H1 (cell line): ENCODE measurements at regions not wholly inside any gene's neighbourhood (a gene's known extent, or its start where the extent isn't known, plus 50 kb on each side); places are given as distances from the start of the nearest gene placed in this dataset.

Experiments used
- CTCF ChIA-PET: fragments of 300-600 bp; sonication (Branson Sonifier 250); formaldehyde crosslinking; loops from one replicate; lab custom pipeline; 2021; ENCODE audit not compliant: partially characterized antibody; lab: Charles Lee
- POLR2A ChIA-PET: fragments of 300-600 bp; sonication (Branson Sonifier 250); formaldehyde crosslinking; loops from one replicate; lab custom pipeline; 2021; ENCODE audit warnings: inconsistent platforms; ENCODE audit not compliant: partially characterized antibody; lab: Charles Lee
- DNase-seq, 2 experiments: peaks; one replicate each; pipeline versions ENCODE4 v3.0.0 to v3.0.0-alpha.2; 2010 to 2022; ENCODE audit warnings: low spot score in 2 of 2, low read depth in 1 of 2, mixed read lengths in 1 of 2
- FAIRE-seq: peaks from 2 replicates; lab custom pipeline; 2011; peaks lifted over from hg19 to GRCh38; lab: Jason Lieb, UNC
- H2AFZ ChIP-seq: 2 replicates; pipeline ENCODE4 v1.8.1; 2012; ENCODE audit warnings: low read length, inconsistent platforms
- H2AK5ac ChIP-seq: 2 replicates; pipeline ENCODE4 v1.6.1; 2013; ENCODE audit warnings: low read depth, low read length
- H2BK120ac ChIP-seq: replicated peaks from 2 replicates; pipeline ENCODE3; 2013; ENCODE audit warnings: low read depth, low read length, inconsistent platforms
- H2BK12ac ChIP-seq: 2 replicates; pipeline ENCODE4 v1.6.1; 2013; ENCODE audit warnings: low read depth, low read length
- H2BK15ac ChIP-seq: 2 replicates; pipeline ENCODE4 v1.6.1; 2013; ENCODE audit warnings: low read length
- H2BK20ac ChIP-seq: 2 replicates; pipeline ENCODE4 v1.6.1; 2013; ENCODE audit warnings: low read length
- H2BK5ac ChIP-seq: 2 replicates; pipeline ENCODE4 v1.6.1; 2013; ENCODE audit warnings: low read depth, low read length
- H3K14ac ChIP-seq: 2 replicates; pipeline ENCODE4 v1.6.1; 2013; ENCODE audit warnings: inconsistent platforms; ENCODE audit not compliant: insufficient read length
- H3K18ac ChIP-seq: 2 replicates; pipeline ENCODE4 v1.6.1; 2013; ENCODE audit warnings: low read length; ENCODE audit errors: extremely low read depth
- H3K23ac ChIP-seq: 2 replicates; pipeline ENCODE4 v1.6.1; 2013; ENCODE audit warnings: inconsistent platforms; ENCODE audit not compliant: insufficient read length
- H3K23me2 ChIP-seq: 2 replicates; pipeline ENCODE4 v1.6.1; 2013; ENCODE audit warnings: low read depth, low read length
- H3K27ac ChIP-seq: 2 replicates; pipeline ENCODE4 v1.6.1; 2011; ENCODE audit warnings: low read depth, low read length, inconsistent platforms
- H3K27me3 ChIP-seq, 4 experiments: replicated peaks in 1 of 4; 1 replicate in 1 of 4; 2 replicates in 3 of 4; pipeline versions ENCODE4 v1.6.1 to v1.8.1; 2011 to 2013; ENCODE audit warnings: low read length in 3 of 4, mild to moderate bottlenecking in 3 of 4, inconsistent platforms in 2 of 4, mixed read lengths in 2 of 4, moderate library complexity in 1 of 4; ENCODE audit not compliant: control insufficient read depth in 3 of 4, insufficient read depth in 3 of 4; ENCODE audit errors: extremely low read depth in 1 of 4
- H3K36me3 ChIP-seq, 4 experiments: 2 replicates each; pipeline versions ENCODE4 v1.6.1 to v1.8.1; 2011 to 2013; ENCODE audit warnings: mild to moderate bottlenecking in 4 of 4, low read length in 3 of 4, moderate library complexity in 2 of 4, control low read depth in 1 of 4, inconsistent platforms in 1 of 4; ENCODE audit not compliant: insufficient read depth in 4 of 4, control insufficient read depth in 2 of 4
- H3K4ac ChIP-seq: replicated peaks from 2 replicates; pipeline ENCODE3; 2013; ENCODE audit warnings: low read length, low read depth, mixed read lengths, inconsistent platforms; ENCODE audit not compliant: insufficient read length
- H3K4me1 ChIP-seq, 4 experiments: replicated peaks in 1 of 4; 1 replicate in 1 of 4; 2 replicates in 3 of 4; pipeline versions ENCODE4 v1.6.1 to v1.8.1; 2011 to 2013; ENCODE audit warnings: low read length in 3 of 4, inconsistent platforms in 2 of 4, mixed read lengths in 1 of 4; ENCODE audit not compliant: insufficient read depth in 4 of 4, control insufficient read depth in 3 of 4
- H3K4me2 ChIP-seq, 2 experiments: 2 replicates each; pipeline versions ENCODE4 v1.6.1 to v1.8.1; 2011 to 2013; ENCODE audit warnings: low read depth in 2 of 2, low read length in 2 of 2, control low read depth in 1 of 2, inconsistent platforms in 1 of 2, mild to moderate bottlenecking in 1 of 2; ENCODE audit not compliant: insufficient read depth in 1 of 2
- H3K4me3 ChIP-seq, 4 experiments: fragments of 200-600, 300-600 bp in 1 of 4; sonication (generic), shearing (Covaris generic), sonication (Bioruptor Twin) in 1 of 4; 2 replicates each; pipeline versions ENCODE4 v1.5.1 to v1.8.1; 2011 to 2016; ENCODE audit warnings: low read length in 4 of 4, low read depth in 3 of 4, control low read depth in 2 of 4, inconsistent platforms in 2 of 4, mild to moderate bottlenecking in 2 of 4, mixed read lengths in 1 of 4, moderate library complexity in 1 of 4; ENCODE audit not compliant: insufficient read depth in 2 of 4; ENCODE audit errors: extremely low read depth in 1 of 4
- H3K56ac ChIP-seq: replicated peaks from 2 replicates; pipeline ENCODE3; 2013; ENCODE audit warnings: low read depth, mild to moderate bottlenecking, mixed read lengths, low read length, inconsistent platforms; ENCODE audit not compliant: insufficient read length
- H3K79me1 ChIP-seq: 2 replicates; pipeline ENCODE4 v1.6.1; 2013; ENCODE audit warnings: low read depth, low read length, control low read depth
- H3K79me2 ChIP-seq, 2 experiments: 2 replicates each; pipeline versions ENCODE4 v1.6.1 to v1.8.1; 2012 to 2013; ENCODE audit warnings: low read length in 2 of 2, mild to moderate bottlenecking in 2 of 2, inconsistent platforms in 1 of 2; ENCODE audit not compliant: insufficient read depth in 2 of 2, control insufficient read depth in 1 of 2
- H3K9ac ChIP-seq, 4 experiments: replicated peaks in 1 of 4; 1 replicate in 1 of 4; 2 replicates in 3 of 4; pipeline versions ENCODE4 v1.6.1 to v1.8.1; 2011 to 2013; ENCODE audit warnings: low read depth in 3 of 4, low read length in 3 of 4, control low read depth in 2 of 4, mild to moderate bottlenecking in 2 of 4, moderate library complexity in 2 of 4, inconsistent platforms in 1 of 4; ENCODE audit errors: extremely low read depth in 1 of 4
- H3K9me3 ChIP-seq, 2 experiments: 2 replicates each; pipeline versions ENCODE4 v1.6.1 to v1.8.1; 2012 to 2013; ENCODE audit warnings: mild to moderate bottlenecking in 2 of 2, moderate library complexity in 2 of 2, control low read depth in 1 of 2, inconsistent platforms in 1 of 2, low read depth in 1 of 2, low read length in 1 of 2, mixed read lengths in 1 of 2; ENCODE audit not compliant: insufficient read depth in 2 of 2
- H4K20me1 ChIP-seq, 2 experiments: replicated peaks in 1 of 2; 2 replicates each; pipeline versions ENCODE3 to v1.8.1; 2011 to 2013; ENCODE audit warnings: inconsistent platforms in 2 of 2, low read length in 2 of 2, mild to moderate bottlenecking in 1 of 2; ENCODE audit not compliant: insufficient read depth in 2 of 2, control insufficient read depth in 1 of 2
- H4K5ac ChIP-seq: 2 replicates; pipeline ENCODE4 v1.6.1; 2013; ENCODE audit warnings: low read length, low read depth, mixed read lengths, inconsistent platforms; ENCODE audit not compliant: insufficient read length
- H4K8ac ChIP-seq: 2 replicates; pipeline ENCODE4 v1.8.0; 2013; ENCODE audit warnings: mild to moderate bottlenecking, moderate library complexity, low read length, inconsistent platforms; ENCODE audit not compliant: insufficient read depth; ENCODE audit errors: extremely low read depth
- H4K91ac ChIP-seq: replicated peaks from 2 replicates; pipeline ENCODE3; 2013; ENCODE audit warnings: low read length, mixed read lengths, inconsistent platforms; ENCODE audit not compliant: insufficient read length
- CBX8 ChIP-seq: fragments of 300-800, 300-1000 bp; sonication (generic); IDR thresholded peaks from 2 replicates; pipeline ENCODE4 v1.7.1; 2016; ENCODE audit warnings: low read depth, low read length, borderline replicate concordance
- FOSL1 ChIP-seq: IDR thresholded peaks from 2 replicates; pipeline ENCODE4 v1.6.1; 2011; ENCODE audit warnings: mild to moderate bottlenecking, low read depth, low read length, moderate library complexity; ENCODE audit not compliant: insufficient read depth
- WGBS, 2 experiments: shearing (Covaris generic) in 1 of 2; methylation state at CpG; one replicate each; pipeline versions ENCODE4 v1.1.6 to v1.1.7; 2013 to 2015; ENCODE audit warnings: low lambda C conversion rate in 2 of 2, mixed read lengths in 2 of 2, inconsistent platforms in 1 of 2, low coverage in 1 of 2, missing lambda C conversion rate in 1 of 2; ENCODE audit not compliant: insufficient replicate concordance in 2 of 2, insufficient coverage in 1 of 2, insufficient read length in 1 of 2; ENCODE audit errors: extremely low coverage in 1 of 2, missing lambda C conversion rate in 1 of 2; 5-methylcytosine and 5-hydroxymethylcytosine counted together

- no peak overlapping the region for H2BK12ac ChIP-seq
- H3K14ac ChIP-seq: no peak overlapping the region
- no peak overlapping the region for H2BK120ac ChIP-seq
- H4K5ac ChIP-seq: no peak overlapping the region
- H2BK5ac ChIP-seq: no peak overlapping the region
- H4K91ac ChIP-seq: no peak overlapping the region
- H3K23me2 ChIP-seq: no peaks in the 10 kb centered on the region
- ChIA-PET CTCF (no interaction called here), POLR2A (no interaction called here)
- no peak overlapping the region for H3K23ac ChIP-seq
- H2AFZ ChIP-seq: no peak overlapping the region
- peaks cover 0 to 3% (median 1%) of the 10 kb centered on the region in 4 experiments; a peak in 2 of 7 replicates for H3K4me1 ChIP-seq
- no peak overlapping the region for H3K56ac ChIP-seq
- no peak overlapping the region for H4K8ac ChIP-seq
- no peaks in the 10 kb centered on the region for H4K20me1 ChIP-seq
- TF ChIP-seq CBX8: no peak
- TF ChIP-seq FOSL1: no peak
- no peak overlapping the region for H3K4me2 ChIP-seq
- no peak overlapping the region for H3K4ac ChIP-seq
- H3K27ac ChIP-seq: no peak overlapping the region
- WGBS, 2 experiments: 92% methylated on average over 3 of the region's 3 CpGs; no CpG with 5 or more reads in 1 of the 2 experiments
- no peaks in the 10 kb centered on the region for H3K36me3 ChIP-seq
- H2AK5ac ChIP-seq: no peak overlapping the region
- H3K9ac ChIP-seq: no peak overlapping the region
- H3K9me3 ChIP-seq: no peaks in the 10 kb centered on the region
- no peak overlapping the region for H2BK15ac ChIP-seq
- H2BK20ac ChIP-seq: no peak overlapping the region
- FAIRE-seq (no peak), DNase-seq (no peak)
- H3K79me1 ChIP-seq: no peaks in the 10 kb centered on the region
- no peak overlapping the region for H3K18ac ChIP-seq
- no peak overlapping the region for H3K4me3 ChIP-seq
- no peaks in the 10 kb centered on the region for H3K79me2 ChIP-seq
- H3K27me3 ChIP-seq: peaks cover 0 to 1% (median 0%) of the 10 kb centered on the region in 4 experiments; a peak in 1 of 7 replicates
Observed at GRCh38 chr2:88885275-88885674, 193.8 kb downstream of the RPIA start.
